ENCODE measurements at regions not wholly inside any gene's neighbourhood (a gene's known extent, or its start where the extent isn't known, plus 50 kb on each side); places are given as distances from the start of the nearest gene placed in this dataset.

DNA sequence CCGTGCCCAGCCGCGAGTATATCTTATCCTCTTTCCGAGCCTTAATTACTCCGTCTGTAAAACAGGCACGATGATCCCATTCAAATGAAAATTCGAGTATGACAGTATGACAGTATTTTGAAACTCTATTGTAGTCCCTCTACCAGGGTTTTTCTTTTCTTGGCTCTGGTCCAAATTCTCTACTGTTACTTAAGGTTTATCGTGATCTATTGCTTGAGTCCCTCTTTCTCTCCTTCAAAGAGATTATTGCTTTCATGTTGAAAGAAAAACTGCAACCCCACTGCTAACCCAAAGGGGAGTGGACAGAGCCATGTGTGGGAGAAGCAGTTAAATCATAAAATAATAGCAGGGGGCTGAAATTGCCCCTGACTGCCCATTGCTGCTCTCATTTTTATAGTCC, 1156.6 kb upstream of the AUTS2 start:
- TF ChIP-seq, protein P1, sequence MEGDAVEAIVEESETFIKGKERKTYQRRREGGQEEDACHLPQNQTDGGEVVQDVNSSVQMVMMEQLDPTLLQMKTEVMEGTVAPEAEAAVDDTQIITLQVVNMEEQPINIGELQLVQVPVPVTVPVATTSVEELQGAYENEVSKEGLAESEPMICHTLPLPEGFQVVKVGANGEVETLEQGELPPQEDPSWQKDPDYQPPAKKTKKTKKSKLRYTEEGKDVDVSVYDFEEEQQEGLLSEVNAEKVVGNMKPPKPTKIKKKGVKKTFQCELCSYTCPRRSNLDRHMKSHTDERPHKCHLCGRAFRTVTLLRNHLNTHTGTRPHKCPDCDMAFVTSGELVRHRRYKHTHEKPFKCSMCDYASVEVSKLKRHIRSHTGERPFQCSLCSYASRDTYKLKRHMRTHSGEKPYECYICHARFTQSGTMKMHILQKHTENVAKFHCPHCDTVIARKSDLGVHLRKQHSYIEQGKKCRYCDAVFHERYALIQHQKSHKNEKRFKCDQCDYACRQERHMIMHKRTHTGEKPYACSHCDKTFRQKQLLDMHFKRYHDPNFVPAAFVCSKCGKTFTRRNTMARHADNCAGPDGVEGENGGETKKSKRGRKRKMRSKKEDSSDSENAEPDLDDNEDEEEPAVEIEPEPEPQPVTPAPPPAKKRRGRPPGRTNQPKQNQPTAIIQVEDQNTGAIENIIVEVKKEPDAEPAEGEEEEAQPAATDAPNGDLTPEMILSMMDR (conservative IDR thresholded peaks at IDR 0.05; ENCODE audit: low read length) = no peak
- TF ChIP-seq EZH2phosphoT487 (IDR thresholded peaks at IDR 0.05; ENCODE audit: borderline replicate concordance) = no peak
